ENCODE measurements at regions not wholly inside any gene's neighbourhood (a gene's known extent, or its start where the extent isn't known, plus 50 kb on each side); places are given as distances from the start of the nearest gene placed in this dataset.

DNA sequence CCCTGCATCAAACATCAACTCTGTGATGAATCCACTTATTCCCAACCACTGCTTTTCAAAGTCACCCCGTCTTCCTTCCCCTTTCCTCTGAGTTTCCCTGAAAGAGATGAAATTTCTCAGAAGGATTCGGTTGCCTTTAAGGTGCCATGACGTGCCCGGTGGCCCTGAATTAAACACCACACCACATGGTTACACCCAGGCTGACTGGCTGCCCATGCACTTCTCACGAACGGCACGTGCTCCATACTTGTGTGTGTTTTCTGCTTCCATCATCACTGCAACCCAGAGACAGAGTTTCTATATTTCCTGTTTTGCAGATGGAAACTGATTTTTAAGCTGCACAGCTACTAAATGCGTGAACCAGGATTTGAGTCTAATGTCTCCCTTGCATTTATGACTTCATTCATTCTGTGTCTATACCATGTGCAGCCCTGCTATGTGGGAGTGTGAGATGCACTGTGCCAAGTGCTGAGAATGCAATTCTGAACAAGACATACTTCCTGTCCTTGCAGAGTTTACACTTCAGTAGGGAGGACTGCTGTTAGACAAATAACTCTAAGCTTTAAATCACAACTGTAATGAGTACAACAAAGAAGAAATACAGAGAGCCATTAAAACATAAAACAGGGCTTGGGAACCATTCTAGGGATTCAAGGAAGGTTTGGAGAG, 162.9 kb downstream of the NXNL2 start:
- no peaks in the 10 kb centered on the region for H3K27me3 ChIP-seq (ENCODE audit: control insufficient read depth in 1 of 2, insufficient read depth in 2 of 2, low read length in 2 of 2)
- no peak overlapping the region for H3K4me3 ChIP-seq (ENCODE audit: low read depth in 1 of 2, low read length in 2 of 2)
- H3K9me3 ChIP-seq (ENCODE audit: low read length): no peaks in the 10 kb centered on the region
- H3K36me3 ChIP-seq (ENCODE audit: insufficient read depth, low read length): no peaks in the 10 kb centered on the region
- H3K27ac ChIP-seq (ENCODE audit: low read depth, low read length): no peak overlapping the region
- peaks cover 5% of the 10 kb centered on the region for H3K4me1 ChIP-seq (ENCODE audit: insufficient read depth, low read length)
- H3K9ac ChIP-seq (ENCODE audit: low read length): no peak overlapping the region

DNA sequence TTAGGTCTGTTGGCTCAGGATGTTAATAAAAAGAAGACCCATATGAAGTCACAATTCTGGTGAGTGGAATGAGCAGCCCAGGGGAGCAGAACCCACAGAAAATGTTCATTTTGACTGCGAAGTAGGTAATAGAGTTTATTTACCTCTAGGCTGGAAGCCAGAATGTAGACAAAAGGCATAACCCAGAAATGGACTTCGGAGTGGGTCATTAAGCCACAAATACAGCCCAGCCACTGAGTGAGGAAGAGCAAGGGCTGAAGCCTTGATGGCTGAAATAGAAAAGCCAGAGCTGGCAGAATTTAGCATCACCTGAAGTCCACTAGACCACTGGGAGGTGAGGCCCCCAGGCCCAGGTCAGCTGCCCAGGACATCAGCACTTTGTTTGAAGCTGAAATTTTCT, 168.0 kb downstream of the NXNL2 start:
- H3K27ac ChIP-seq (ENCODE audit: low read depth, low read length): no peak overlapping the region
- H3K36me3 ChIP-seq (ENCODE audit: insufficient read depth, low read length): no peaks in the 10 kb centered on the region
- no peak overlapping the region for H3K9ac ChIP-seq (ENCODE audit: low read length)
- H3K27me3 ChIP-seq (ENCODE audit: control insufficient read depth in 1 of 2, insufficient read depth in 2 of 2, low read length in 2 of 2): no peaks in the 10 kb centered on the region
- H3K9me3 ChIP-seq (ENCODE audit: low read length): no peaks in the 10 kb centered on the region
- H3K4me3 ChIP-seq (ENCODE audit: low read depth in 1 of 2, low read length in 2 of 2): no peak overlapping the region
- peaks cover 1% of the 10 kb centered on the region for H3K4me1 ChIP-seq (ENCODE audit: insufficient read depth, low read length)

DNA sequence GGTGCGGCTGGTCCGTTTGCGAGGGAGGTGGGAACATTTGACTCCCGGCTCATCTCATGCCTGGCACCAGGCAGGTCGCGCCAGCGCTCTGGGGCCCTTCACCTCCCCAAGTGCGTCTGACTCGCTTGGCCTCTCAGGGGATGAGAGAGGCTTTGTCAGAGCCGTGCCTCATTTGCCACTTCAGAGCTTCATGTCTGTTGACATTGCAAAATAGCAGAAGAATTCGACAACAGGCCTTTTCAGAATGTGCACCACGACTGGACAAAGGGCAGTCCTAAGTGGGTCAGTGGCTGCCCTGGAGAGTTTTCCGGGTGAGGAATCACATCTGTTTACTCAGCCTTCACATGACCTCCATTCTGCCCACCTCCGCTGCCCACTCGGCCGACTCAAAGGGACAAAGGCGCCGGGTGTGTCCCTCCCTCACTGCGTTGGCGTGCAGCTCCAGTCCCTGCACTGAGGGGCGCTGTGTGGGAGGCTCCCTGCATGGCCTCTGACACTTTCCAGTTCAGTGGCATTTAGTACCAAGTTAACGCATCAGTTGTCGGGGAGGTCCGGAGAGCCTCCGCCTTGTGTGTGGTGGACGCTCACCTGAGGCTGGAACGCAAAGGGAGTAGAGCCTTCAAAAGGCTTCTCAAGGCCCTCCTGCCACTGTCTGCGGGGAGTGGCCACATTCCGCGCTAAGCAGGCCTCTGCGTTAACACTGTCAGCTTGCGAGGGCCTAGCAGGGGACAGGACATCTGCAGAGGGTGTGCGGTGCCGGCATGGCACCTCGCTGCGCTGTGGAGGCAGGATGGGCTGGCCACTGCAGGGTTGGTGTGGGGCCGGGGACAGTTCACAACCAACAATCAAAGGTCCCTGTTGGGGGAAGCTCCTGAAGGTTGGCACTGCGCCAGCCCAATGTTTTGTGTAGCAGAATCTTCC, 171.5 kb downstream of the NXNL2 start:
- H3K4me1 ChIP-seq (ENCODE audit: insufficient read depth, low read length): no peaks in the 10 kb centered on the region
- no peaks in the 10 kb centered on the region for H3K36me3 ChIP-seq (ENCODE audit: insufficient read depth, low read length)
- no peaks in the 10 kb centered on the region for H3K27me3 ChIP-seq (ENCODE audit: control insufficient read depth in 1 of 2, insufficient read depth in 2 of 2, low read length in 2 of 2)
- no peak overlapping the region for H3K4me3 ChIP-seq (ENCODE audit: low read depth in 1 of 2, low read length in 2 of 2)
- H3K27ac ChIP-seq (ENCODE audit: low read depth, low read length): no peak overlapping the region
- H3K9me3 ChIP-seq (ENCODE audit: low read length): no peaks in the 10 kb centered on the region
- no peak overlapping the region for H3K9ac ChIP-seq (ENCODE audit: low read length)

GRCh38 chr9:88710449-88710848, 175.5 kb downstream of the NXNL2 start:
- H3K9ac ChIP-seq (ENCODE audit: low read length): no peak overlapping the region
- no peaks in the 10 kb centered on the region for H3K9me3 ChIP-seq (ENCODE audit: low read length)
- H3K36me3 ChIP-seq (ENCODE audit: insufficient read depth, low read length): no peaks in the 10 kb centered on the region
- no peak overlapping the region for H3K27ac ChIP-seq (ENCODE audit: low read depth, low read length)
- no peaks in the 10 kb centered on the region for H3K4me1 ChIP-seq (ENCODE audit: insufficient read depth, low read length)
- H3K4me3 ChIP-seq (ENCODE audit: low read depth in 1 of 2, low read length in 2 of 2): no peak overlapping the region
- H3K27me3 ChIP-seq (ENCODE audit: control insufficient read depth in 1 of 2, insufficient read depth in 2 of 2, low read length in 2 of 2): no peaks in the 10 kb centered on the region

DNA sequence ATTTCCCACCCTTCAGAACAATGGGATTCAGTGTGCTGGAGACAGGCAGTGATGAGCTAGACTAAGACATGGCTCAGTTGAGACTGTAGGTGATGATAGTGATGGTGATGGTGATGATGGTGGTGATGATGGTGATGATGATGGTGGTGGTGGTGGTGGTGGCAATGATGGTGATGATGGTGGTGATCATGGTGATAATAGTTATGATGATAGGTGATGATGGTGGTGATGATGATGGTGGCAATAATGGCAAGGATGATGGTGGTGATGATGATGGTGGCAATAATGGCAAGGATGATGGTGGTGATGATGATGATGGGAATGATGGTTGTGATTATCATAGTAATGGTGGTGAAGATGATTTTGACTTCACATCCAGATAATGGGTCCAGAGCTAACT, 176.7 kb downstream of the NXNL2 start:
- Histone ChIP-seq H3K9me3 (ENCODE audit: low read length) (no peaks in the 10 kb centered on the region), H3K27me3 (ENCODE audit: control insufficient read depth in 1 of 2, insufficient read depth in 2 of 2, low read length in 2 of 2) (no peaks in the 10 kb centered on the region), H3K36me3 (ENCODE audit: insufficient read depth, low read length) (no peaks in the 10 kb centered on the region)

DNA sequence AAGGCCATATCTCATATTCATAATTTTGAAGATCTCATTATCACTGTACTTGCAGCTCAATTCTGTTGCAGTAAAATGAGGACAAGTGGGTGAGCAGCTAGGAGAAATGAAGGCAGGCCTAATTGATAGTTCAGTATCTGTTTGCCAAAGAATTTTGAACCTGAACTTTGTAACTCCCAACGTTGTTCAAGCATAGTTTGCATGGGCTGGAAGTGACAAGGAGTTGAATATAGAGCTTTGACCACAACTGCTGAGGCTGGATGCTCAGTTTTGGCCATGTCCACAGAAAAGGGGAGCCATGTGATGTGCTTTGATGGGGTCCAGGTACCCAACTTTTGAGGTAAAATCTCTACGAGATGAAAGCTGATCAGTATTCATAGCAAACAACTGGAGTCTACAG, 177.5 kb downstream of the NXNL2 start:
- H3K9me3 ChIP-seq (ENCODE audit: low read length): no peaks in the 10 kb centered on the region
- no peaks in the 10 kb centered on the region for H3K36me3 ChIP-seq (ENCODE audit: insufficient read depth, low read length)
- no peak overlapping the region for H3K27ac ChIP-seq (ENCODE audit: low read depth, low read length)
- H3K4me1 ChIP-seq (ENCODE audit: insufficient read depth, low read length): peaks cover 5% of the 10 kb centered on the region
- H3K27me3 ChIP-seq (ENCODE audit: control insufficient read depth in 1 of 2, insufficient read depth in 2 of 2, low read length in 2 of 2): no peaks in the 10 kb centered on the region
- H3K9ac ChIP-seq (ENCODE audit: low read length): no peak overlapping the region
- H3K4me3 ChIP-seq (ENCODE audit: low read depth in 1 of 2, low read length in 2 of 2): no peak overlapping the region

More for the DNA sequence above, 176.7 kb downstream of the NXNL2 start:
- Histone ChIP-seq H3K4me3 (ENCODE audit: low read depth in 1 of 2, low read length in 2 of 2) (no peak overlapping the region), H3K27ac (ENCODE audit: low read depth, low read length) (no peak overlapping the region), H3K9ac (ENCODE audit: low read length) (no peak overlapping the region), H3K4me1 (ENCODE audit: insufficient read depth, low read length) (peaks cover 2% of the 10 kb centered on the region)

DNA sequence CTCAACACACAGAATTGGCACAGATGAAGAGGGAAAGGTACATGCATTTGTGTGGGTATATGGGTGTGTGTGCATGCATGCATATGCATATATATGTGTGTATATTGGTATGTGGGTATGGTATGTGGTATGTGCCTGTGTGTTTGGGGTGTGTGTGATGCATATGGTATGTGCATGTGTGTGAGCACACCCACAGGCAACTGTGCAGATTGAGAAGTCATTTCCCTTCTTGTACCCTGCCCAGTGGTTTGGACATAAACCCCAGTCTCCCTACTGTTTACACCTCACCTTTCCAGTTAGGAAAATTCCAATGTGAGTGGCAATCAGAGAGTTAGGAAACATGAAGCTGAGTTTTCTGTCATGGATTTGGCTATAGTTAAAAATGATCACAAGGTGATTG, 178.0 kb downstream of the NXNL2 start:
- no peaks in the 10 kb centered on the region for H3K36me3 ChIP-seq (ENCODE audit: insufficient read depth, low read length)
- H3K9me3 ChIP-seq (ENCODE audit: low read length): no peaks in the 10 kb centered on the region
- H3K4me3 ChIP-seq (ENCODE audit: low read depth in 1 of 2, low read length in 2 of 2): no peak overlapping the region
- no peak overlapping the region for H3K9ac ChIP-seq (ENCODE audit: low read length)
- H3K27me3 ChIP-seq (ENCODE audit: control insufficient read depth in 1 of 2, insufficient read depth in 2 of 2, low read length in 2 of 2): no peaks in the 10 kb centered on the region
- H3K4me1 ChIP-seq (ENCODE audit: insufficient read depth, low read length): peaks cover 5% of the 10 kb centered on the region
- no peak overlapping the region for H3K27ac ChIP-seq (ENCODE audit: low read depth, low read length)

GRCh38 chr9:88716596-88717290, 181.8 kb downstream of the NXNL2 start:
- no peaks in the 10 kb centered on the region for H3K36me3 ChIP-seq (ENCODE audit: insufficient read depth, low read length)
- no peak overlapping the region for H3K27ac ChIP-seq (ENCODE audit: low read depth, low read length)
- peaks cover 5% of the 10 kb centered on the region for H3K4me1 ChIP-seq (ENCODE audit: insufficient read depth, low read length)
- no peak overlapping the region for H3K9ac ChIP-seq (ENCODE audit: low read length)
- H3K4me3 ChIP-seq (ENCODE audit: low read depth in 1 of 2, low read length in 2 of 2): no peak overlapping the region
- no peaks in the 10 kb centered on the region for H3K27me3 ChIP-seq (ENCODE audit: control insufficient read depth in 1 of 2, insufficient read depth in 2 of 2, low read length in 2 of 2)
- H3K9me3 ChIP-seq (ENCODE audit: low read length): no peaks in the 10 kb centered on the region

GRCh38 chr9:88721025-88721424, 186.0 kb downstream of the NXNL2 start:
- Histone ChIP-seq H3K9me3 (ENCODE audit: low read length) (no peaks in the 10 kb centered on the region), H3K4me3 (ENCODE audit: low read depth in 1 of 2, low read length in 2 of 2) (no peak overlapping the region), H3K27ac (ENCODE audit: low read depth, low read length) (no peak overlapping the region), H3K27me3 (ENCODE audit: control insufficient read depth in 1 of 2, insufficient read depth in 2 of 2, low read length in 2 of 2) (no peaks in the 10 kb centered on the region), H3K4me1 (ENCODE audit: insufficient read depth, low read length) (peaks cover 5% of the 10 kb centered on the region), H3K36me3 (ENCODE audit: insufficient read depth, low read length) (no peaks in the 10 kb centered on the region), H3K9ac (ENCODE audit: low read length) (no peak overlapping the region)

DNA sequence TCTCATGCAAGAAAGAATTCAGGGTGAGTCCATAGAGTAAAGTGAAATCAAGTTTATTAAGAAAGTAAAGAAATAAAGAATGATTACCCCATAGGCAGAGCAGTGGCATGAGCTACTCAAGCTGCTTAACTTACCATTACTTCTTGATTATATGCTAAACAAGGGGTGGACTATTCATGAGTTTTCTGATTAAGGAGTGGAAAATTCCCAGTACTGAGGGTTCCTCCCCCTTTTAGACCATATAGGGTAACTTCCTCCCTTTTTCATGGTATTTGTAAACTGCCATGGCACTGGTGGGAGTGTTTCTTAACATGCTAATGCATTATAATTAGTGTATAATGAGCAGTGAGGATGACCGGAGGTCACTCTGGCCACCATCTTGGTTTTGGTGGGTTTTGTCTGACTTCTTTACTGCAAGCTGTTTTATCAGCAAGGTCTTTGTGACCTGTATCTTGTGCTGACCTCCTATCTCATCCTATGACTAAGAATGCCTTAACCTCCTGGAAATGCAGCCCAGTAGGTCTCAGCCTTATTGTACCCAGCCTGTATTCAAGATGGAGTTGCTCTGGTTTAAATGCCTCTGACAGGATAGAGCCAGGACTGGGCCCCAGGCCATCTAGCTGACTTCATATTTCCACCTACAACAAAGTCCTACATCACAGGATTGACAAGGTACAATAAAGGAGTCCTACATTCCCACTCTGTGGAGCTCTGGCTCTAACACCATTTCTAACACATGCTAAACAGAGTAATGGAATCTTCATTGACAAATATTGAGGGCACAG, 186.7 kb downstream of the NXNL2 start:
- Histone ChIP-seq H3K27ac (ENCODE audit: low read depth, low read length) (no peak overlapping the region), H3K9me3 (ENCODE audit: low read length) (no peaks in the 10 kb centered on the region), H3K4me3 (ENCODE audit: low read depth in 1 of 2, low read length in 2 of 2) (no peak overlapping the region), H3K27me3 (ENCODE audit: control insufficient read depth in 1 of 2, insufficient read depth in 2 of 2, low read length in 2 of 2) (no peaks in the 10 kb centered on the region), H3K36me3 (ENCODE audit: insufficient read depth, low read length) (no peaks in the 10 kb centered on the region), H3K4me1 (ENCODE audit: insufficient read depth, low read length) (peaks cover 3% of the 10 kb centered on the region), H3K9ac (ENCODE audit: low read length) (no peak overlapping the region)

DNA sequence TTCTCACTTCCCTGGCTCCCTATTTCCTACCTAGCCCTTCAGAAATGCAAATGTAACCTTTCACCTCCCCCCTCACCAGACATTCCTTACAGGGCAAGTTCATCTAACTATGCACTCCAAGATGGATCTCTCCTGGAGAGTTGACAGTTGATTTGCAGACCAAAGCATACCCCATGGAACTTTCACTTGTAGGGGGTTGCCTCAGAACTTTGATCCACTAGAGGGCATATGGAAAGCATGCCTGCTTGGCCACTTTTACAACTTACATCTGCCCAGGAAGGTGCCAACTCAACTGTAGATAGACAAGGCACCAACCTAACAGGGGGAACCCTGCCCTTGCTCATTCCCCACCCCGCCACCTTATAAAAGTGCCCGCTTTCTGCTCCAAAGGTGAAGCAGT, 187.8 kb downstream of the NXNL2 start:
- Histone ChIP-seq H3K27ac (ENCODE audit: low read depth, low read length) (no peak overlapping the region), H3K27me3 (ENCODE audit: control insufficient read depth in 1 of 2, insufficient read depth in 2 of 2, low read length in 2 of 2) (no peaks in the 10 kb centered on the region), H3K4me1 (ENCODE audit: insufficient read depth, low read length) (no peaks in the 10 kb centered on the region), H3K4me3 (ENCODE audit: low read depth in 1 of 2, low read length in 2 of 2) (no peak overlapping the region), H3K9me3 (ENCODE audit: low read length) (no peaks in the 10 kb centered on the region), H3K9ac (ENCODE audit: low read length) (no peak overlapping the region), H3K36me3 (ENCODE audit: insufficient read depth, low read length) (no peaks in the 10 kb centered on the region)
